ENCODE measurements at regions not wholly inside any gene's neighbourhood (a gene's known extent, or its start where the extent isn't known, plus 50 kb on each side); places are given as distances from the start of the nearest gene placed in this dataset.
A peak's percentile ranks its signal among the peaks of the same experiment; 100 is the strongest.

- Histone ChIP-seq H3K79me2 (ENCODE audit: insufficient read depth, low read length) (no peaks in the 10 kb centered on the region), H3K4me1 (ENCODE audit: insufficient read depth, low read length) (peaks cover 37% of the 10 kb centered on the region), H3K27ac (ENCODE audit: low read depth, low read length) (no peak overlapping the region), H3K9me3 (ENCODE audit: low read depth, low read length) (no peaks in the 10 kb centered on the region), H3K36me3 (ENCODE audit: insufficient read depth, low read length) (no peaks in the 10 kb centered on the region), H3K27me3 (ENCODE audit: insufficient read depth, low read length) (no peaks in the 10 kb centered on the region), H3K4me3 (ENCODE audit: insufficient read depth, low read length) (no peak overlapping the region), H2AFZ (ENCODE audit: low read length) (no peak overlapping the region), H4K20me1 (ENCODE audit: insufficient read depth, low read length) (no peaks in the 10 kb centered on the region), H3K4me2 (ENCODE audit: insufficient read depth, low read length) (no peak overlapping the region)
- no peak for DNase-seq (ENCODE audit: insufficient read length, low spot score, missing footprints)
- TF ChIP-seq CTCF (IDR thresholded peaks at IDR 0.05; ENCODE audit: extremely low read depth, low read depth, low read length): no peak
Observed at GRCh38 chr13:79778741-79779460, 297.9 kb downstream of the NDFIP2 start.

GRCh38 chr13:79777504-79777903 lies 296.5 kb downstream of the NDFIP2 start:
- TF ChIP-seq CTCF (IDR thresholded peaks at IDR 0.05; ENCODE audit: extremely low read depth, low read depth, low read length): no peak
- no peak overlapping the region for H3K27ac ChIP-seq (ENCODE audit: low read depth, low read length)
- no peaks in the 10 kb centered on the region for H3K9me3 ChIP-seq (ENCODE audit: low read depth, low read length)
- H3K79me2 ChIP-seq (ENCODE audit: insufficient read depth, low read length): no peaks in the 10 kb centered on the region
- no peak overlapping the region for H3K4me3 ChIP-seq (ENCODE audit: insufficient read depth, low read length)
- H3K4me1 ChIP-seq (ENCODE audit: insufficient read depth, low read length): peaks cover 35% of the 10 kb centered on the region
- no peaks in the 10 kb centered on the region for H3K36me3 ChIP-seq (ENCODE audit: insufficient read depth, low read length)
- DNase-seq (ENCODE audit: insufficient read length, low spot score, missing footprints): no peak
- no peaks in the 10 kb centered on the region for H4K20me1 ChIP-seq (ENCODE audit: insufficient read depth, low read length)
- H3K4me2 ChIP-seq (ENCODE audit: insufficient read depth, low read length): no peak overlapping the region
- no peak overlapping the region for H2AFZ ChIP-seq (ENCODE audit: low read length)
- no peaks in the 10 kb centered on the region for H3K27me3 ChIP-seq (ENCODE audit: insufficient read depth, low read length)

- no peaks in the 10 kb centered on the region for H3K36me3 ChIP-seq (ENCODE audit: insufficient read depth, low read length)
- no peak for DNase-seq (ENCODE audit: insufficient read length, low spot score, missing footprints)
- H3K4me3 ChIP-seq (ENCODE audit: insufficient read depth, low read length): no peak overlapping the region
- no peak overlapping the region for H3K4me2 ChIP-seq (ENCODE audit: insufficient read depth, low read length)
- H3K27ac ChIP-seq (ENCODE audit: low read depth, low read length): no peak overlapping the region
- H3K4me1 ChIP-seq (ENCODE audit: insufficient read depth, low read length): peaks cover 28% of the 10 kb centered on the region
- H2AFZ ChIP-seq (ENCODE audit: low read length): no peak overlapping the region
- H3K79me2 ChIP-seq (ENCODE audit: insufficient read depth, low read length): no peaks in the 10 kb centered on the region
- TF ChIP-seq CTCF (IDR thresholded peaks at IDR 0.05; ENCODE audit: extremely low read depth, low read depth, low read length): no peak
- no peaks in the 10 kb centered on the region for H3K9me3 ChIP-seq (ENCODE audit: low read depth, low read length)
- H3K27me3 ChIP-seq (ENCODE audit: insufficient read depth, low read length): no peaks in the 10 kb centered on the region
- H4K20me1 ChIP-seq (ENCODE audit: insufficient read depth, low read length): no peaks in the 10 kb centered on the region
Observed at GRCh38 chr13:79776531-79777295, 295.8 kb downstream of the NDFIP2 start.

GRCh38 chr13:79775830-79776229 lies 294.9 kb downstream of the NDFIP2 start:
- Histone ChIP-seq H3K27ac (ENCODE audit: low read depth, low read length) (no peak overlapping the region), H3K27me3 (ENCODE audit: insufficient read depth, low read length) (no peaks in the 10 kb centered on the region), H3K9me3 (ENCODE audit: low read depth, low read length) (no peaks in the 10 kb centered on the region), H3K4me1 (ENCODE audit: insufficient read depth, low read length) (peaks cover 27% of the 10 kb centered on the region), H4K20me1 (ENCODE audit: insufficient read depth, low read length) (no peaks in the 10 kb centered on the region), H3K36me3 (ENCODE audit: insufficient read depth, low read length) (no peaks in the 10 kb centered on the region), H2AFZ (ENCODE audit: low read length) (peak overlapping the region; percentile 72), H3K4me2 (ENCODE audit: insufficient read depth, low read length) (peak overlapping the region; percentile 25), H3K79me2 (ENCODE audit: insufficient read depth, low read length) (no peaks in the 10 kb centered on the region), H3K4me3 (ENCODE audit: insufficient read depth, low read length) (no peak overlapping the region)
- peak; percentile 52 for DNase-seq (ENCODE audit: insufficient read length, low spot score, missing footprints)
- peak; percentile 80 for TF ChIP-seq CTCF (IDR thresholded peaks at IDR 0.05; ENCODE audit: extremely low read depth, low read depth, low read length)
